Uterus (tissue), 2 donors: ENCODE measurements at regions not wholly inside any gene's neighbourhood (a gene's known extent, or its start where the extent isn't known, plus 50 kb on each side); places are given as distances from the start of the nearest gene placed in this dataset.

Experiments
- CTCF ChIP-seq, 4 experiments: fragments of 200-600 bp in 2 of 4; fragments of 450-650 bp in 2 of 4; sonication (generic) in 2 of 4; IDR thresholded peaks; one replicate each; pipeline ENCODE4 v1.5.1; 2016 to 2019; ENCODE audit warnings: antibody characterized with exemption in 4 of 4, mild to moderate bottlenecking in 2 of 4, moderate library complexity in 1 of 4
- POLR2A ChIP-seq, 2 donors: fragments of 450-650 bp; IDR thresholded peaks; one replicate each; pipeline ENCODE4 v1.6.1; 2016; ENCODE audit warnings: antibody characterized with exemption in 2 of 2, mild to moderate bottlenecking in 1 of 2, moderate library complexity in 1 of 2

- TF ChIP-seq CTCF (IDR thresholded peaks at IDR 0.05) (no peak), POLR2A (IDR thresholded peaks at IDR 0.05) (no peak)
These were observed 782.9 kb upstream of the GOLIM4 start for GRCh38 chr3:168878655-168879054.
